Loucy (cell line): ENCODE measurements at regions not wholly inside any gene's neighbourhood (a gene's known extent, or its start where the extent isn't known, plus 50 kb on each side); places are given as distances from the start of the nearest gene placed in this dataset.

ENCODE experiments used
- H2AFZ ChIP-seq: fragments of 200-600 bp; sonication (generic); 2 replicates; pipeline ENCODE4 v1.6.0; 2016; ENCODE audit warnings: antibody characterized with exemption, mild to moderate bottlenecking, low read length, moderate library complexity
- H3F3A ChIP-seq: fragments of 200-600 bp; 2 replicates; pipeline ENCODE4 v1.6.0; 2016; ENCODE audit warnings: antibody characterized with exemption, low read depth, mild to moderate bottlenecking
- H3K27me3 ChIP-seq: fragments of 200-600 bp; sonication (generic); 2 replicates; pipeline ENCODE4 v1.6.1; 2014; ENCODE audit warnings: low read length, mild to moderate bottlenecking; ENCODE audit not compliant: insufficient read depth, poor library complexity, severe bottlenecking
- H3K36me3 ChIP-seq: fragments of 200-600 bp; sonication (generic); 2 replicates; pipeline ENCODE4 v1.6.1; 2016; ENCODE audit warnings: low read length; ENCODE audit not compliant: insufficient read depth
- H3K4me1 ChIP-seq: fragments of 200-600 bp; sonication (generic); 2 replicates; pipeline ENCODE4 v1.5.1; 2014; ENCODE audit warnings: low read length, mild to moderate bottlenecking; ENCODE audit not compliant: insufficient read depth, poor library complexity, severe bottlenecking
- H3K4me2 ChIP-seq: fragments of 200-600 bp; sonication (generic); 2 replicates; pipeline ENCODE4 v1.6.0; 2014; ENCODE audit warnings: antibody characterized with exemption, low read length, low read depth, mild to moderate bottlenecking; ENCODE audit not compliant: poor library complexity, severe bottlenecking
- H3K4me3 ChIP-seq: fragments of 200-600 bp; sonication (generic); 2 replicates; pipeline ENCODE4 v1.5.1; 2014; ENCODE audit warnings: low read length, mild to moderate bottlenecking, mixed read lengths; ENCODE audit not compliant: poor library complexity, severe bottlenecking
- H3K79me2 ChIP-seq: fragments of 200-600 bp; sonication (generic); 2 replicates; pipeline ENCODE4 v1.6.1; 2014; ENCODE audit warnings: low read length; ENCODE audit not compliant: insufficient read depth
- H3K9ac ChIP-seq: fragments of 200-600 bp; sonication (generic); 2 replicates; pipeline ENCODE4 v1.6.0; 2014; ENCODE audit warnings: mild to moderate bottlenecking, low read depth, low read length, moderate library complexity; ENCODE audit not compliant: poor library complexity, severe bottlenecking
- H3K9me2 ChIP-seq: fragments of 200-600 bp; sonication (generic); replicated peaks from 2 replicates; pipeline ENCODE4 v1.6.1; 2016; ENCODE audit warnings: low read depth, low read length, mixed read lengths
- H3K9me3 ChIP-seq: fragments of 200-600 bp; sonication (generic); 2 replicates; pipeline ENCODE4 v1.6.1; 2014; ENCODE audit warnings: mild to moderate bottlenecking, antibody characterized with exemption, low read length, low read depth; ENCODE audit not compliant: insufficient read depth
- H4K20me1 ChIP-seq: fragments of 200-600 bp; sonication (generic); 2 replicates; pipeline ENCODE4 v1.6.0; 2014; ENCODE audit warnings: antibody characterized with exemption, low read length, mild to moderate bottlenecking; ENCODE audit not compliant: insufficient read depth, poor library complexity, severe bottlenecking
- EZH2phosphoT487 ChIP-seq: fragments of 200-600 bp; IDR thresholded peaks from 2 replicates; pipeline ENCODE4 v1.6.1; 2018; ENCODE audit warnings: antibody characterized with exemption, mild to moderate bottlenecking, moderate library complexity, borderline replicate concordance
- TF ChIP-seq, protein P1 (sequence below): fragments of 200-600 bp; sonication (generic); conservative IDR thresholded peaks from 2 replicates; pipeline ENCODE4 v1.5.1; 2014; ENCODE audit warnings: mild to moderate bottlenecking, antibody characterized with exemption, low read length

DNA sequence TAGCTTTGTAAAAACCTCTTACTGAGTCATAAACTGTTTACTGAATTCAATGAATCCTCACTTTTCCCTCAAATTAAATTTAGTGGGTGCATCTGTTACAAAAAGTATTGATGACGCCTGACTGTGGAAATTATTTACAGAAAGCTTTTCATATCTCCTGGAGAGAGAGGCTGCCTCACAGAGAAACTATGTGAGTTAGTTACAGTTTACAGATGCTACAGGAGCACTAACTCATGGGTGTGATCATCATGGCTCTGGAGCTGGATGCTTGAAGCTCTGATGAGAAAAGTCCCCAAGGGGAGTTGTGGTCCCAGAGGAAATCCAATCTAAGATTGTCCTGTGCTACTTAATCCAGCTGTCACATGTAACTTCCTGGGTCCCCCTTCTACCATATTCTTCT, 590.8 kb downstream of the LMO7 start:
- Histone ChIP-seq H3K4me1 (peaks cover 64% of the 10 kb centered on the region), H3K9ac (no peak overlapping the region), H3F3A (peaks cover 12% of the 10 kb centered on the region), H3K36me3 (no peaks in the 10 kb centered on the region), H3K4me3 (no peak overlapping the region), H4K20me1 (no peaks in the 10 kb centered on the region), H2AFZ (peak overlapping the region; percentile 67), H3K9me2 (no peaks in the 10 kb centered on the region), H3K27me3 (no peaks in the 10 kb centered on the region), H3K9me3 (no peaks in the 10 kb centered on the region), H3K4me2 (no peak overlapping the region), H3K79me2 (no peaks in the 10 kb centered on the region)
- TF ChIP-seq EZH2phosphoT487, result no peak
- TF ChIP-seq, protein P1, sequence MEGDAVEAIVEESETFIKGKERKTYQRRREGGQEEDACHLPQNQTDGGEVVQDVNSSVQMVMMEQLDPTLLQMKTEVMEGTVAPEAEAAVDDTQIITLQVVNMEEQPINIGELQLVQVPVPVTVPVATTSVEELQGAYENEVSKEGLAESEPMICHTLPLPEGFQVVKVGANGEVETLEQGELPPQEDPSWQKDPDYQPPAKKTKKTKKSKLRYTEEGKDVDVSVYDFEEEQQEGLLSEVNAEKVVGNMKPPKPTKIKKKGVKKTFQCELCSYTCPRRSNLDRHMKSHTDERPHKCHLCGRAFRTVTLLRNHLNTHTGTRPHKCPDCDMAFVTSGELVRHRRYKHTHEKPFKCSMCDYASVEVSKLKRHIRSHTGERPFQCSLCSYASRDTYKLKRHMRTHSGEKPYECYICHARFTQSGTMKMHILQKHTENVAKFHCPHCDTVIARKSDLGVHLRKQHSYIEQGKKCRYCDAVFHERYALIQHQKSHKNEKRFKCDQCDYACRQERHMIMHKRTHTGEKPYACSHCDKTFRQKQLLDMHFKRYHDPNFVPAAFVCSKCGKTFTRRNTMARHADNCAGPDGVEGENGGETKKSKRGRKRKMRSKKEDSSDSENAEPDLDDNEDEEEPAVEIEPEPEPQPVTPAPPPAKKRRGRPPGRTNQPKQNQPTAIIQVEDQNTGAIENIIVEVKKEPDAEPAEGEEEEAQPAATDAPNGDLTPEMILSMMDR, result no peak

DNA sequence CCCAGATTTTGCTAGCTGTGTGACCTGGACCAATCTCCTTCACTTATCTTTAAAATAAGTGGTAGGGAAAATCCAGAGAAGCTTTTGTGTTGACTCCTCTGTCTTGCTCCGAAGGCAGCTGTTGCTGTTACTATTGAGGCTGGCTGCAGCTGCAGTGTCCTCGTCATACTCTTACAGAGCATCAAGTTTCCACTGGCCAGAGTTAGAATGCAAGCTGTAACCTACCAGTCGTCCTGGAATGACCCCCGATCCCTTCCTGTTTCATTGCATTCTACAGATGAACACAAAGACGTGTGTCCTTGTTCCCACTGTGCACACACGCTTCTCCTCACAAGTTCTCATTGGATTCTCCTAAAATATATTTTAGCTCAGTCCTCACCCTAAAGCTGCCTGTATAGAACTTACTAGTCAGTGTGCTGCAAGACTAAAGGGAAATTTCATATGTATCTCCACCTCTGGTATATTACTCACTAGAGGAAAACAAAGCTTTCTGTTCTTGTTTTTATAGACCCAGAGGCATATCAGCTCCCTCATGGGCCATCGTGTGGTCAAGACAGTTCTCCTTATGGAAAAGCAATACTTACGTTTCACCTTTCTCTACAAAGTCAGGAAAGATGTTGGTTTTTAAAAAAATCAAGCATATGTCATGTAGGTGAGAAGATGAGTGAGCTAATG, 589.8 kb downstream of the LMO7 start:
- Histone ChIP-seq H3K9ac (no peak overlapping the region), H3K4me3 (no peak overlapping the region), H3K4me2 (no peak overlapping the region), H4K20me1 (no peaks in the 10 kb centered on the region), H3K9me2 (no peaks in the 10 kb centered on the region), H3K79me2 (no peaks in the 10 kb centered on the region), H3K9me3 (no peaks in the 10 kb centered on the region), H3F3A (peaks cover 6% of the 10 kb centered on the region), H3K4me1 (peaks cover 54% of the 10 kb centered on the region), H2AFZ (peak overlapping the region; percentile 67), H3K36me3 (no peaks in the 10 kb centered on the region), H3K27me3 (no peaks in the 10 kb centered on the region)
- TF ChIP-seq EZH2phosphoT487, result no peak
- TF ChIP-seq, protein P1, result no peak

DNA sequence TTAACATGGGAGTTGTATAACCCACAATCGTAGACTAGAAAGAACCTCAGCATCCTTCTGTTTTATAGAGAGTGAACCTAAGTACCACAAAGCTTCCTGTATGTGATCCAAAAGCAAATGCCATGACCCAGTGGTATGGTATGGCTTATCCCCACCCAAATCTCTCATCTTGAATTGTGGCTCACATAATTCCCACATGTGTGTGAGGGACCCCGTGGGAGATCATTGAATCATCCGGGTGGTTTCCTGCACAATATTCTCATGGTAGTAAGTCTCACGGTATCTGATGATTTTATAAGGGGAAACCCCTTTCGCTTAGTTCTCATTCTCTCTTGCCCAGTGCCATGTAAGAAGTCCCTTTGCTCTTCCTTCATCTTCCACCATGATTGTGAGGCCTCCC, 587.9 kb downstream of the LMO7 start:
- H4K20me1 ChIP-seq, result no peaks in the 10 kb centered on the region
- H3K36me3 ChIP-seq, result no peaks in the 10 kb centered on the region
- no peaks in the 10 kb centered on the region for H3K9me3 ChIP-seq
- H3K79me2 ChIP-seq, result no peaks in the 10 kb centered on the region
- H3K4me1 ChIP-seq, result peaks cover 39% of the 10 kb centered on the region
- no peak overlapping the region for H2AFZ ChIP-seq
- no peaks in the 10 kb centered on the region for H3K9me2 ChIP-seq
- no peaks in the 10 kb centered on the region for H3F3A ChIP-seq
- no peak overlapping the region for H3K4me2 ChIP-seq
- H3K9ac ChIP-seq, result no peak overlapping the region
- no peak overlapping the region for H3K4me3 ChIP-seq
- TF ChIP-seq, protein P1, result no peak
- no peak for TF ChIP-seq EZH2phosphoT487
- no peaks in the 10 kb centered on the region for H3K27me3 ChIP-seq
